ENCODE measurements at regions not wholly inside any gene's neighbourhood (a gene's known extent, or its start where the extent isn't known, plus 50 kb on each side); places are given as distances from the start of the nearest gene placed in this dataset.
A peak's percentile ranks its signal among the peaks of the same experiment; 100 is the strongest.

- no peak for DNase-seq (ENCODE audit: low read depth)
Observed at GRCh38 chr13:47066226-47066625, 169.4 kb upstream of the HTR2A start.

GRCh38 chr13:47064381-47064780 is 167.5 kb upstream of the HTR2A start:
- DNase-seq (ENCODE audit: low read depth) = no peak

GRCh38 chr13:47049276-47049989 is 152.6 kb upstream of the HTR2A start:
- peak; percentile 55 for DNase-seq (ENCODE audit: low read depth)

GRCh38 chr13:47046706-47047105 is 149.9 kb upstream of the HTR2A start:
- DNase-seq (ENCODE audit: low read depth) = no peak

GRCh38 chr13:47044842-47045241 is 148.0 kb upstream of the HTR2A start:
- no peak for DNase-seq (ENCODE audit: low read depth)

GRCh38 chr13:47039106-47039505 is 142.3 kb upstream of the HTR2A start:
- DNase-seq (ENCODE audit: low read depth) = peak; percentile 56

- DNase-seq (ENCODE audit: low read depth) = no peak
Observed at GRCh38 chr13:47038188-47038587, 141.3 kb upstream of the HTR2A start.

GRCh38 chr13:47036294-47037008 is 139.6 kb upstream of the HTR2A start:
- no peak for DNase-seq (ENCODE audit: low read depth)

- DNase-seq (ENCODE audit: low read depth) = peak; percentile 8
Observed at GRCh38 chr13:47033216-47033615, 136.4 kb upstream of the HTR2A start.

GRCh38 chr13:47027780-47028437 is 131.1 kb upstream of the HTR2A start:
- DNase-seq (ENCODE audit: low read depth) = no peak

GRCh38 chr13:47025791-47026447 is 129.1 kb upstream of the HTR2A start:
- no peak for DNase-seq (ENCODE audit: low read depth)

GRCh38 chr13:47019977-47020376 is 123.1 kb upstream of the HTR2A start:
- DNase-seq (ENCODE audit: low read depth) = no peak

GRCh38 chr13:47017476-47017875 is 120.6 kb upstream of the HTR2A start:
- no peak for DNase-seq (ENCODE audit: low read depth)

- DNase-seq (ENCODE audit: low read depth) = no peak
Observed at GRCh38 chr13:47008318-47008717, 111.5 kb upstream of the HTR2A start.

- DNase-seq (ENCODE audit: low read depth) = no peak
Observed at GRCh38 chr13:47005756-47006414, 109.0 kb upstream of the HTR2A start.

GRCh38 chr13:47004540-47004939 is 107.7 kb upstream of the HTR2A start:
- DNase-seq (ENCODE audit: low read depth) = no peak

- no peak for DNase-seq (ENCODE audit: low read depth)
Observed at GRCh38 chr13:47004027-47004426, 107.2 kb upstream of the HTR2A start.

GRCh38 chr13:47000165-47000564 is 103.3 kb upstream of the HTR2A start:
- DNase-seq (ENCODE audit: low read depth) = no peak

GRCh38 chr13:46996316-46997030 is 99.6 kb upstream of the HTR2A start:
- DNase-seq (ENCODE audit: low read depth) = no peak

GRCh38 chr13:46995874-46996273 is 99.0 kb upstream of the HTR2A start:
- DNase-seq (ENCODE audit: low read depth) = no peak

- no peak for DNase-seq (ENCODE audit: low read depth)
Observed at GRCh38 chr13:46994492-46994891, 97.6 kb upstream of the HTR2A start.
